Activated CD4-positive, alpha-beta T cell treated with anti-CD3 and anti-CD28 coated beads for 24 hours (primary cell): ENCODE measurements at regions not wholly inside any gene's neighbourhood (a gene's known extent, or its start where the extent isn't known, plus 50 kb on each side); places are given as distances from the start of the nearest gene placed in this dataset.
"Not testable (repeated sequence)": the region's sequence is repeated elsewhere in the genome, so short reads cannot be mapped to it uniquely, and the experiment has no call there.

Experiments
- DNase-seq, 2 donors: peaks; one replicate each; pipeline ENCODE4 v3.0.0-alpha.2; 2020; ENCODE audit warnings: low read depth in 2 of 2

- no peak for DNase-seq
Measured at GRCh38 chr11:56876621-56877275, 112.0 kb upstream of the OR5AK2 start.

- DNase-seq = no peak
Measured at GRCh38 chr11:56855217-56855616, 106.7 kb upstream of the OR9G4 start.

GRCh38 chr11:56852131-56852530 lies 103.6 kb upstream of the OR9G4 start:
- no peak for DNase-seq

GRCh38 chr11:56849852-56850251 lies 101.4 kb upstream of the OR9G4 start:
- no peak for DNase-seq

GRCh38 chr11:56849250-56849649 lies 100.8 kb upstream of the OR9G4 start:
- no peak for DNase-seq

GRCh38 chr11:56848141-56848809 lies 99.8 kb upstream of the OR9G4 start:
- DNase-seq = no peak

GRCh38 chr11:56846631-56847576 lies 98.4 kb upstream of the OR9G4 start:
- DNase-seq = no peak

- DNase-seq = no peak
Measured at GRCh38 chr11:56845121-56845732, 96.7 kb upstream of the OR9G4 start.

GRCh38 chr11:56843816-56844215 lies 95.3 kb upstream of the OR9G4 start:
- DNase-seq = no peak

GRCh38 chr11:56842814-56843794 lies 94.6 kb upstream of the OR9G4 start:
- DNase-seq = no peak

GRCh38 chr11:56841210-56841810 lies 92.8 kb upstream of the OR9G4 start:
- peak; percentile 5 to 30 for DNase-seq

- not testable (repeated sequence) for DNase-seq
Measured at GRCh38 chr11:56827357-56827756, 78.9 kb upstream of the OR9G4 start.

GRCh38 chr11:56819916-56820315 lies 71.4 kb upstream of the OR9G4 start:
- DNase-seq = no peak

GRCh38 chr11:56817661-56818060 lies 69.2 kb upstream of the OR9G4 start:
- DNase-seq = no peak

- DNase-seq = no peak
Measured at GRCh38 chr11:56816259-56816658, 67.8 kb upstream of the OR9G4 start.

- no peak for DNase-seq
Measured at GRCh38 chr11:56808326-56808725, 59.8 kb upstream of the OR9G4 start.

- DNase-seq = no peak
Measured at GRCh38 chr11:56799691-56800210, 51.3 kb upstream of the OR9G4 start.
